ENCODE measurements at regions not wholly inside any gene's neighbourhood (a gene's known extent, or its start where the extent isn't known, plus 50 kb on each side); places are given as distances from the start of the nearest gene placed in this dataset.

DNA sequence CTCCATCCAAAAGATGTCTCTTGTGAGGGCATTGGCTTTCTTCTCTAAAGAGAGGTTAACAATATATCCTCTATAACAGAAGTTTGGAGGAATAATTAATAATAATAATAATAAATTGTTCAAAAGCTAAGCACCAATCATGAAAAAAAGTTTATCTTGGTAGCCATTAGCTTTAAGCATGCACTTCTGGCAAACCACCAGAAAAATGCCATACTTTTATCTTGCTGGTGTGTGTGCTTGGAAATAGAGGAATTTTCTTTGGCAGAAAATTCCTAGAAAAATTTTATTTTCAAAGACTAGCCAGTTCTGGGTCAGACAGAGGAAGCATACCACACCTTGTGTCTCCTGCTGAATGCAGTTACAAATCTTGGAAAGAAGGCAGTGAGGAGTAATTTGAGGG lies 52.5 kb upstream of the NPY start:
- no peak overlapping the region for H3K4me3 ChIP-seq (ENCODE audit: control insufficient read depth, low read depth, low read length)
- TF ChIP-seq, protein P1, sequence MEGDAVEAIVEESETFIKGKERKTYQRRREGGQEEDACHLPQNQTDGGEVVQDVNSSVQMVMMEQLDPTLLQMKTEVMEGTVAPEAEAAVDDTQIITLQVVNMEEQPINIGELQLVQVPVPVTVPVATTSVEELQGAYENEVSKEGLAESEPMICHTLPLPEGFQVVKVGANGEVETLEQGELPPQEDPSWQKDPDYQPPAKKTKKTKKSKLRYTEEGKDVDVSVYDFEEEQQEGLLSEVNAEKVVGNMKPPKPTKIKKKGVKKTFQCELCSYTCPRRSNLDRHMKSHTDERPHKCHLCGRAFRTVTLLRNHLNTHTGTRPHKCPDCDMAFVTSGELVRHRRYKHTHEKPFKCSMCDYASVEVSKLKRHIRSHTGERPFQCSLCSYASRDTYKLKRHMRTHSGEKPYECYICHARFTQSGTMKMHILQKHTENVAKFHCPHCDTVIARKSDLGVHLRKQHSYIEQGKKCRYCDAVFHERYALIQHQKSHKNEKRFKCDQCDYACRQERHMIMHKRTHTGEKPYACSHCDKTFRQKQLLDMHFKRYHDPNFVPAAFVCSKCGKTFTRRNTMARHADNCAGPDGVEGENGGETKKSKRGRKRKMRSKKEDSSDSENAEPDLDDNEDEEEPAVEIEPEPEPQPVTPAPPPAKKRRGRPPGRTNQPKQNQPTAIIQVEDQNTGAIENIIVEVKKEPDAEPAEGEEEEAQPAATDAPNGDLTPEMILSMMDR (conservative IDR thresholded peaks at IDR 0.05; ENCODE audit: control insufficient read depth, insufficient read depth, low read depth, low read length): no peak
- DNase-seq (ENCODE audit: low read depth): no peak

DNA sequence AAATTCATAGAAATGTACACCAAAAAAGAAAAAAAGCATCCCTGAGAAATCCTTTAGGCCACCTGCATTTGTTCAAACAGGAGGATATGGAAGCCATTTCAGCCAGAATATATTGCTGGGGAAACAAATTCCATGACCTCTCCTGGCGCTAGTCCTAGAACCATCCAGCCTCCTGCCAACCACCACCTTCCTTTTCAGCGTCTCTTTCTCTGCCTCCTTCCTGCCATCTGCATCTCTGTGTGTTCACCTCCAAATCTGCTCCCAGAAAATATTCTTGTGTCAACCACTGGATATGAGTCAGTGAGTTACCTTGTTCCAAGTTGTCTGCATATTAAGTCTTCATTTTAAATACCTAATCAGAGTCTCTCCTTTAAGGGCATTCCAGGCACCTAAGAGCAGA lies 50.6 kb upstream of the NPY start:
- TF ChIP-seq, protein P1 (conservative IDR thresholded peaks at IDR 0.05; ENCODE audit: control insufficient read depth, insufficient read depth, low read depth, low read length): no peak
- no peak for DNase-seq (ENCODE audit: low read depth)

More for the DNA sequence above, 50.6 kb upstream of the NPY start:
- H3K4me3 ChIP-seq (ENCODE audit: control insufficient read depth, low read depth, low read length): no peak overlapping the region
